Keratinocyte (primary cell): ENCODE measurements at regions not wholly inside any gene's neighbourhood (a gene's known extent, or its start where the extent isn't known, plus 50 kb on each side); places are given as distances from the start of the nearest gene placed in this dataset.

Experiments
- DNase-seq: peaks from one replicate; pipeline ENCODE4 v3.0.0-alpha.2; 2011; ENCODE audit warnings: low read depth, missing footprints, low spot score
- FAIRE-seq: peaks from 2 replicates; lab custom pipeline; 2011; peaks lifted over from hg19 to GRCh38; lab: Jason Lieb, UNC
- H2AFZ ChIP-seq: 2 replicates; pipeline ENCODE4 v1.6.0; 2012; ENCODE audit warnings: low read length, control low read depth, inconsistent platforms; ENCODE audit not compliant: control insufficient read depth
- H3K27ac ChIP-seq: 2 replicates; pipeline ENCODE4 v1.5.1; 2011; ENCODE audit warnings: low read length; ENCODE audit not compliant: control insufficient read depth, insufficient read depth
- H3K27me3 ChIP-seq: 3 replicates; pipeline ENCODE4 v1.6.0; 2011; ENCODE audit warnings: low read length; ENCODE audit not compliant: control insufficient read depth, insufficient read depth; ENCODE audit errors: extremely low read depth
- H3K36me3 ChIP-seq, 2 experiments: 2 replicates in 1 of 2; 3 replicates in 1 of 2; pipeline ENCODE4 v1.5.1; 2011; ENCODE audit warnings: low read length in 2 of 2, mild to moderate bottlenecking in 1 of 2; ENCODE audit not compliant: control insufficient read depth in 2 of 2, insufficient read depth in 2 of 2; ENCODE audit errors: extremely low read depth in 1 of 2
- H3K4me1 ChIP-seq: 3 replicates; pipeline ENCODE4 v1.5.1; 2011; ENCODE audit warnings: low read length; ENCODE audit not compliant: control insufficient read depth, insufficient read depth; ENCODE audit errors: extremely low read depth
- H3K4me2 ChIP-seq: 3 replicates; pipeline ENCODE4 v1.6.0; 2011; ENCODE audit warnings: low read depth, low read length; ENCODE audit not compliant: control insufficient read depth, insufficient read depth; ENCODE audit errors: extremely low read depth
- H3K4me3 ChIP-seq, 3 experiments: fragments of 200-600 bp in 1 of 3; sonication (generic) in 1 of 3; 2 replicates in 2 of 3; 3 replicates in 1 of 3; pipeline ENCODE4 v1.5.1; 2011 to 2016; ENCODE audit warnings: low read length in 3 of 3, mild to moderate bottlenecking in 3 of 3, control low read depth in 2 of 3, inconsistent platforms in 1 of 3, low read depth in 1 of 3, mixed read lengths in 1 of 3, mixed run types in 1 of 3, moderate library complexity in 1 of 3; ENCODE audit not compliant: control insufficient read depth in 2 of 3, insufficient read depth in 2 of 3; ENCODE audit errors: extremely low read depth in 1 of 3
- H3K79me2 ChIP-seq: 2 replicates; pipeline ENCODE4 v1.6.0; 2012; ENCODE audit warnings: low read length; ENCODE audit not compliant: control insufficient read depth, insufficient read depth
- H3K9ac ChIP-seq: 3 replicates; pipeline ENCODE4 v1.6.0; 2011; ENCODE audit warnings: low read length; ENCODE audit not compliant: control insufficient read depth, insufficient read depth; ENCODE audit errors: extremely low read depth
- H3K9me1 ChIP-seq: 3 replicates; pipeline ENCODE4 v1.6.0; 2011; ENCODE audit warnings: low read length; ENCODE audit not compliant: control insufficient read depth, insufficient read depth; ENCODE audit errors: extremely low read depth
- H3K9me3 ChIP-seq: 2 replicates; pipeline ENCODE4 v1.5.1; 2012; ENCODE audit warnings: low read depth, low read length; ENCODE audit not compliant: control insufficient read depth
- H4K20me1 ChIP-seq: 3 replicates; pipeline ENCODE4 v1.6.0; 2011; ENCODE audit warnings: low read length; ENCODE audit not compliant: control insufficient read depth, insufficient read depth; ENCODE audit errors: extremely low read depth
- EZH2 ChIP-seq: IDR thresholded peaks from one replicate; pipeline ENCODE4 v1.6.1; 2012; ENCODE audit warnings: inconsistent platforms, mild to moderate bottlenecking, low read length, moderate library complexity
- dilution Hi-C: fragments of 300-500 bp; cut with MboI; formaldehyde crosslinking; loops from one replicate; pipeline ENCODE4 v1.7.0; 2020; ENCODE audit warnings: low sequenced_read_pairs; ENCODE audit not compliant: extremely low pct_ligation_motif_present
- TF ChIP-seq, protein P1 (sequence below), 3 experiments: IDR thresholded peaks in 1 of 3; conservative IDR thresholded peaks in 1 of 3; optimal IDR thresholded peaks in 1 of 3; 2 replicates in 2 of 3; 3 replicates in 1 of 3; pipeline versions ENCODE3 to v1.5.1; 2011; ENCODE audit warnings: low read length in 3 of 3, mild to moderate bottlenecking in 3 of 3, moderate library complexity in 2 of 3, control low read depth in 1 of 3, inconsistent platforms in 1 of 3; ENCODE audit not compliant: insufficient read depth in 2 of 3; ENCODE audit errors: extremely low read depth in 1 of 3

DNA sequence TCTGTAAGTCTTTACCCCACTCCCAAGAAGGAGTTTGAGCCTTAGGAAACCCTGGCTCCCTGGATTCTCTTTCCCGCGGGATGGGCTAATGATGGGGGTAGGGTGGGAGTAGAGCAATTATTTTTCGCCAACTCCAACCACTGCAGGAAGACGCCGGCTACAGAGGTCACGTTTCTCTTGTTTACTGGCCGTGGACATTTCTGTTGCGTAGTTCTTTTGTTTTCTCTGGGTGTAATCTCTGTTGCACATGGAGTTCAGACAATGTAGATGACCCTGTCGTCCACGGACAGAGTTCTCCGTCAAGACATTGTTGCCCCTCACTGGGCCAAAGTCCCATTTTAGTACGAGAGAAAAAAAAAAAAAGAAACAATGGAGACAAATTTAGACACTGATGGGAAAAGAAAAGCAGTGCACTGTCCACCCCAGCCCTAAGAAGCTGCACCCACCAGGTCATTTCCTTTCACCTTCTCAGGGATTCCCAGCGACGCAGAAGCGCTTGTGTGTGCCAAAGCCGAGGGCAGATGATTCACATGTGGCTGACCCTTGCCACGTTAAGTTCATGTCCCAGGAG is 133.9 kb upstream of the ARGLU1 start:
- H3K4me2 ChIP-seq = no peak overlapping the region
- DNase-seq (no peak), FAIRE-seq (no peak)
- H4K20me1 ChIP-seq = no peaks in the 10 kb centered on the region
- no peak overlapping the region for H3K9ac ChIP-seq
- no peaks in the 10 kb centered on the region for H3K4me1 ChIP-seq
- no peak overlapping the region for H3K4me3 ChIP-seq
- H3K36me3 ChIP-seq = no peaks in the 10 kb centered on the region
- no peaks in the 10 kb centered on the region for H3K79me2 ChIP-seq
- dilution Hi-C loops = no loop called here
- no peak overlapping the region for H2AFZ ChIP-seq
- H3K27ac ChIP-seq = no peak overlapping the region
- H3K9me1 ChIP-seq = no peaks in the 10 kb centered on the region
- TF ChIP-seq, protein P1, sequence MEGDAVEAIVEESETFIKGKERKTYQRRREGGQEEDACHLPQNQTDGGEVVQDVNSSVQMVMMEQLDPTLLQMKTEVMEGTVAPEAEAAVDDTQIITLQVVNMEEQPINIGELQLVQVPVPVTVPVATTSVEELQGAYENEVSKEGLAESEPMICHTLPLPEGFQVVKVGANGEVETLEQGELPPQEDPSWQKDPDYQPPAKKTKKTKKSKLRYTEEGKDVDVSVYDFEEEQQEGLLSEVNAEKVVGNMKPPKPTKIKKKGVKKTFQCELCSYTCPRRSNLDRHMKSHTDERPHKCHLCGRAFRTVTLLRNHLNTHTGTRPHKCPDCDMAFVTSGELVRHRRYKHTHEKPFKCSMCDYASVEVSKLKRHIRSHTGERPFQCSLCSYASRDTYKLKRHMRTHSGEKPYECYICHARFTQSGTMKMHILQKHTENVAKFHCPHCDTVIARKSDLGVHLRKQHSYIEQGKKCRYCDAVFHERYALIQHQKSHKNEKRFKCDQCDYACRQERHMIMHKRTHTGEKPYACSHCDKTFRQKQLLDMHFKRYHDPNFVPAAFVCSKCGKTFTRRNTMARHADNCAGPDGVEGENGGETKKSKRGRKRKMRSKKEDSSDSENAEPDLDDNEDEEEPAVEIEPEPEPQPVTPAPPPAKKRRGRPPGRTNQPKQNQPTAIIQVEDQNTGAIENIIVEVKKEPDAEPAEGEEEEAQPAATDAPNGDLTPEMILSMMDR (optimal IDR thresholded peaks at IDR 0.05 in 1 of 3, IDR thresholded peaks at IDR 0.05 in 1 of 3, conservative IDR thresholded peaks at IDR 0.05 in 1 of 3; ENCODE audit: extremely low read depth in 1 of 3, insufficient read depth in 2 of 3, low read length in 3 of 3) = no peak
- TF ChIP-seq EZH2 = no peak
- H3K27me3 ChIP-seq = no peaks in the 10 kb centered on the region
- H3K9me3 ChIP-seq = no peaks in the 10 kb centered on the region

DNA sequence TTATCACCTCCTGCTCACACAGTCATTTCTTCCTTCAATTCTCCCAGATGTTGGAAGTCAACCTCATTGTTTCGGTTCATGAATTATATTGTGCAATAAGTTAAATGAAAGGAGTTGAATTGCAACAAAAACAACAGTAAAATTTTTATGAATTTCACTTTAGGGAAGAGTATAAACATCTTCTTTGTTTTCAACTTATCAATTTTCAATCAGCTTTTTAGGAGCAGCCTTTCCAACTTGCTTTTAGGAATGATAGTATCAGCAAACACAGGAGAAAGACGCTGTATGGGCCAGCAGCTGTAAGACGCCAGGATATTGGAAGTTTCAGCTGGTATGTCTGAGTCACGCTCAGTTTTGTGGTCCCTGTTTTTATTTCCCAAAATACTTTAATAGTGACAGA is 132.5 kb upstream of the ARGLU1 start:
- Histone ChIP-seq H3K9ac (no peak overlapping the region), H3K36me3 (no peaks in the 10 kb centered on the region), H3K9me3 (no peaks in the 10 kb centered on the region), H3K79me2 (no peaks in the 10 kb centered on the region), H3K27ac (no peak overlapping the region), H3K9me1 (no peaks in the 10 kb centered on the region), H3K4me2 (no peak overlapping the region), H3K4me1 (no peaks in the 10 kb centered on the region), H4K20me1 (no peaks in the 10 kb centered on the region), H3K27me3 (no peaks in the 10 kb centered on the region), H2AFZ (no peak overlapping the region), H3K4me3 (no peak overlapping the region)
- FAIRE-seq (no peak), DNase-seq (no peak)
- dilution Hi-C loops = no loop called here
- TF ChIP-seq, protein P1 (optimal IDR thresholded peaks at IDR 0.05 in 1 of 3, IDR thresholded peaks at IDR 0.05 in 1 of 3, conservative IDR thresholded peaks at IDR 0.05 in 1 of 3; ENCODE audit: extremely low read depth in 1 of 3, insufficient read depth in 2 of 3, low read length in 3 of 3) = no peak
- TF ChIP-seq EZH2 = no peak
